22Rv1 (cell line): ENCODE measurements at regions not wholly inside any gene's neighbourhood (a gene's known extent, or its start where the extent isn't known, plus 50 kb on each side); places are given as distances from the start of the nearest gene placed in this dataset.

Experiments used
- ZFX ChIP-seq: fragments of 450-650 bp; IDR thresholded peaks from 2 replicates; pipeline ENCODE4 v1.6.1; 2017; ENCODE audit warnings: antibody characterized with exemption, borderline replicate concordance
- TF ChIP-seq, protein P1 (sequence below): fragments of 450-650 bp; IDR thresholded peaks from 2 replicates; pipeline ENCODE4 v1.5.1; 2017; ENCODE audit warnings: mild to moderate bottlenecking

DNA sequence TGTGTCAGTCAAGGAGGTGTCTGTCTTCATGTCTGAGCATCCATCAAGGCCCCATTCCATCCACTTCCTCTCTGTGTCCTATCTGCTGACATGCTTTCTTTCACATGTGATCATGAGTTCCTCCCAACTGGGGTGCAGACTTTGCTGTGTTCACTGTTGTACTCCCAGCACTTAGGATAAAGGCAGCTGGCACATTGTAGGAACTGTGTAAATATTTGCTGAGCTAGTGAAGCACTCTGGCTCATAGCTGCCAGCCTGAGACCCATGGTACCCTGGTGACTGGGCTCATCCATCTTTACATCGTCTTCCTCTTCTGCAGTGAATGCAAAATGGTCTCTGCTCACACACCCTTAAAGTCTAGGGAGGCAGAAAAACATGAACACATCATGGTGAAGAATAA is 242.2 kb upstream of the IGFBP3 start:
- TF ChIP-seq, protein P1, sequence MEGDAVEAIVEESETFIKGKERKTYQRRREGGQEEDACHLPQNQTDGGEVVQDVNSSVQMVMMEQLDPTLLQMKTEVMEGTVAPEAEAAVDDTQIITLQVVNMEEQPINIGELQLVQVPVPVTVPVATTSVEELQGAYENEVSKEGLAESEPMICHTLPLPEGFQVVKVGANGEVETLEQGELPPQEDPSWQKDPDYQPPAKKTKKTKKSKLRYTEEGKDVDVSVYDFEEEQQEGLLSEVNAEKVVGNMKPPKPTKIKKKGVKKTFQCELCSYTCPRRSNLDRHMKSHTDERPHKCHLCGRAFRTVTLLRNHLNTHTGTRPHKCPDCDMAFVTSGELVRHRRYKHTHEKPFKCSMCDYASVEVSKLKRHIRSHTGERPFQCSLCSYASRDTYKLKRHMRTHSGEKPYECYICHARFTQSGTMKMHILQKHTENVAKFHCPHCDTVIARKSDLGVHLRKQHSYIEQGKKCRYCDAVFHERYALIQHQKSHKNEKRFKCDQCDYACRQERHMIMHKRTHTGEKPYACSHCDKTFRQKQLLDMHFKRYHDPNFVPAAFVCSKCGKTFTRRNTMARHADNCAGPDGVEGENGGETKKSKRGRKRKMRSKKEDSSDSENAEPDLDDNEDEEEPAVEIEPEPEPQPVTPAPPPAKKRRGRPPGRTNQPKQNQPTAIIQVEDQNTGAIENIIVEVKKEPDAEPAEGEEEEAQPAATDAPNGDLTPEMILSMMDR = no peak
- TF ChIP-seq ZFX = no peak
